Tibial nerve (tissue), 4 donors: ENCODE measurements at regions not wholly inside any gene's neighbourhood (a gene's known extent, or its start where the extent isn't known, plus 50 kb on each side); places are given as distances from the start of the nearest gene placed in this dataset.

Experiments
- CTCF ChIP-seq, 5 experiments: fragments of 200-600 bp in 3 of 5; fragments of 450-650 bp in 2 of 5; sonication (generic) in 3 of 5; IDR thresholded peaks; one replicate each; pipeline ENCODE4 v1.5.1; 2016 to 2019; ENCODE audit warnings: antibody characterized with exemption in 5 of 5, mild to moderate bottlenecking in 3 of 5, moderate library complexity in 2 of 5
- EP300 ChIP-seq, 2 donors: sonication (generic); formaldehyde crosslinking; IDR thresholded peaks; one replicate each; pipeline ENCODE4 v1.6.1; 2017; ENCODE audit warnings: antibody characterized with exemption in 2 of 2, mild to moderate bottlenecking in 1 of 2
- POLR2A ChIP-seq, 2 donors: fragments of 450-650 bp; IDR thresholded peaks; one replicate each; pipeline ENCODE4 v1.6.1; 2017; ENCODE audit warnings: antibody characterized with exemption in 2 of 2, mild to moderate bottlenecking in 2 of 2, moderate library complexity in 2 of 2

- TF ChIP-seq CTCF (IDR thresholded peaks at IDR 0.05) (no peak), POLR2A (IDR thresholded peaks at IDR 0.05) (no peak), EP300 (IDR thresholded peaks at IDR 0.05) (no peak)
Measured at GRCh38 chr1:81220614-81221071, 580.1 kb upstream of the ADGRL2 start.
